ENCODE measurements at regions not wholly inside any gene's neighbourhood (a gene's known extent, or its start where the extent isn't known, plus 50 kb on each side); places are given as distances from the start of the nearest gene placed in this dataset.

GRCh38 chr3:76685858-76686257 is 354.0 kb upstream of the ROBO2 start:
- Mint-ChIP-seq H3K27ac (no peak overlapping the region), H3K9me3 (peaks cover 20 to 21% of the 10 kb centered on the region in 2 donors), H3K36me3 (ENCODE audit: insufficient read depth) (no peaks in the 10 kb centered on the region), H3K4me1 (ENCODE audit: low read depth in 2 of 2) (no peaks in the 10 kb centered on the region), H3K27me3 (no peaks in the 10 kb centered on the region), H3K4me3 (no peak overlapping the region)
- ATAC-seq (replicated peaks) = no peak
- DNase-seq = no peak

GRCh38 chr3:76687019-76687418 is 352.9 kb upstream of the ROBO2 start:
- ATAC-seq (replicated peaks) (no peak), DNase-seq (no peak)
- Mint-ChIP-seq H3K9me3 (peaks cover 21 to 23% of the 10 kb centered on the region in 2 donors), H3K36me3 (ENCODE audit: insufficient read depth) (no peaks in the 10 kb centered on the region), H3K4me3 (no peak overlapping the region), H3K27ac (no peak overlapping the region), H3K27me3 (no peaks in the 10 kb centered on the region), H3K4me1 (ENCODE audit: low read depth in 2 of 2) (no peaks in the 10 kb centered on the region)

GRCh38 chr3:76694063-76694462 is 345.8 kb upstream of the ROBO2 start:
- DNase-seq = no peak
- H3K4me3 Mint-ChIP-seq = no peak overlapping the region

GRCh38 chr3:76698136-76698706 is 341.7 kb upstream of the ROBO2 start:
- DNase-seq (no peak), ATAC-seq (replicated peaks) (no peak)
- Mint-ChIP-seq H3K27me3 (no peaks in the 10 kb centered on the region), H3K27ac (no peak overlapping the region), H3K9me3 (peaks cover 17 to 27% of the 10 kb centered on the region in 2 donors), H3K36me3 (ENCODE audit: insufficient read depth) (no peaks in the 10 kb centered on the region), H3K4me3 (no peak overlapping the region), H3K4me1 (ENCODE audit: low read depth in 2 of 2) (no peaks in the 10 kb centered on the region)

More at GRCh38 chr3:76694063-76694462, 345.8 kb upstream of the ROBO2 start:
- peaks cover 22 to 28% of the 10 kb centered on the region in 2 donors for H3K9me3 Mint-ChIP-seq
- ATAC-seq (replicated peaks) = no peak
- no peak overlapping the region for H3K27ac Mint-ChIP-seq
- no peaks in the 10 kb centered on the region for H3K27me3 Mint-ChIP-seq
- H3K4me1 Mint-ChIP-seq (ENCODE audit: low read depth in 2 of 2) = no peaks in the 10 kb centered on the region
- no peaks in the 10 kb centered on the region for H3K36me3 Mint-ChIP-seq (ENCODE audit: insufficient read depth)

- H3K4me3 Mint-ChIP-seq = no peak overlapping the region
- H3K9me3 Mint-ChIP-seq = peaks cover 17 to 27% of the 10 kb centered on the region in 2 donors
- H3K27me3 Mint-ChIP-seq = no peaks in the 10 kb centered on the region
- no peak for ATAC-seq (replicated peaks)
- no peak for DNase-seq
- H3K36me3 Mint-ChIP-seq (ENCODE audit: insufficient read depth) = no peaks in the 10 kb centered on the region
- H3K27ac Mint-ChIP-seq = no peak overlapping the region
- H3K4me1 Mint-ChIP-seq (ENCODE audit: low read depth in 2 of 2) = no peaks in the 10 kb centered on the region
Observed at GRCh38 chr3:76699846-76700245, 340.1 kb upstream of the ROBO2 start.

GRCh38 chr3:76700323-76700722 is 339.6 kb upstream of the ROBO2 start:
- H3K4me1 Mint-ChIP-seq (ENCODE audit: low read depth in 2 of 2) = no peaks in the 10 kb centered on the region
- ATAC-seq (replicated peaks) = no peak
- H3K27ac Mint-ChIP-seq = no peak overlapping the region
- H3K9me3 Mint-ChIP-seq = peaks cover 17 to 27% of the 10 kb centered on the region in 2 donors
- no peaks in the 10 kb centered on the region for H3K27me3 Mint-ChIP-seq
- no peak for DNase-seq
- H3K36me3 Mint-ChIP-seq (ENCODE audit: insufficient read depth) = no peaks in the 10 kb centered on the region
- H3K4me3 Mint-ChIP-seq = no peak overlapping the region

GRCh38 chr3:76702676-76703075 is 337.2 kb upstream of the ROBO2 start:
- Mint-ChIP-seq H3K27me3 (no peaks in the 10 kb centered on the region), H3K27ac (no peak overlapping the region), H3K4me3 (no peak overlapping the region), H3K36me3 (ENCODE audit: insufficient read depth) (no peaks in the 10 kb centered on the region), H3K4me1 (ENCODE audit: low read depth in 2 of 2) (no peaks in the 10 kb centered on the region), H3K9me3 (peaks cover 13 to 22% of the 10 kb centered on the region in 2 donors)
- ATAC-seq (replicated peaks) = no peak
- DNase-seq = no peak

GRCh38 chr3:76715426-76715825 is 324.5 kb upstream of the ROBO2 start:
- ATAC-seq (replicated peaks) (no peak), DNase-seq (no peak)
- no peaks in the 10 kb centered on the region for H3K27me3 Mint-ChIP-seq
- H3K4me3 Mint-ChIP-seq = no peak overlapping the region
- H3K36me3 Mint-ChIP-seq (ENCODE audit: insufficient read depth) = no peaks in the 10 kb centered on the region
- peaks cover 7 to 25% of the 10 kb centered on the region in 2 donors for H3K9me3 Mint-ChIP-seq
- no peak overlapping the region for H3K27ac Mint-ChIP-seq
- no peaks in the 10 kb centered on the region for H3K4me1 Mint-ChIP-seq (ENCODE audit: low read depth in 2 of 2)

- Mint-ChIP-seq H3K9me3 (peaks cover 16 to 23% of the 10 kb centered on the region in 2 donors), H3K27me3 (no peaks in the 10 kb centered on the region), H3K4me3 (no peak overlapping the region), H3K27ac (no peak overlapping the region), H3K36me3 (ENCODE audit: insufficient read depth) (no peaks in the 10 kb centered on the region), H3K4me1 (ENCODE audit: low read depth in 2 of 2) (no peaks in the 10 kb centered on the region)
- DNase-seq (no peak), ATAC-seq (replicated peaks) (no peak)
Observed at GRCh38 chr3:76723366-76723765, 316.5 kb upstream of the ROBO2 start.

- Mint-ChIP-seq H3K4me3 (no peak overlapping the region), H3K27me3 (no peaks in the 10 kb centered on the region), H3K9me3 (peaks cover 16 to 23% of the 10 kb centered on the region in 2 donors), H3K36me3 (ENCODE audit: insufficient read depth) (no peaks in the 10 kb centered on the region), H3K27ac (no peak overlapping the region), H3K4me1 (ENCODE audit: low read depth in 2 of 2) (no peaks in the 10 kb centered on the region)
- DNase-seq (no peak), ATAC-seq (replicated peaks) (no peak)
Observed at GRCh38 chr3:76724075-76724474, 315.8 kb upstream of the ROBO2 start.

- DNase-seq (no peak), ATAC-seq (replicated peaks) (no peak)
- Mint-ChIP-seq H3K27me3 (no peaks in the 10 kb centered on the region), H3K4me1 (ENCODE audit: low read depth in 2 of 2) (no peaks in the 10 kb centered on the region), H3K36me3 (ENCODE audit: insufficient read depth) (no peaks in the 10 kb centered on the region), H3K9me3 (peaks cover 16 to 23% of the 10 kb centered on the region in 2 donors), H3K27ac (no peak overlapping the region), H3K4me3 (no peak overlapping the region)
Observed at GRCh38 chr3:76724706-76725105, 315.2 kb upstream of the ROBO2 start.

GRCh38 chr3:76726034-76726433 is 313.9 kb upstream of the ROBO2 start:
- Mint-ChIP-seq H3K36me3 (ENCODE audit: insufficient read depth) (no peaks in the 10 kb centered on the region), H3K4me1 (ENCODE audit: low read depth in 2 of 2) (no peaks in the 10 kb centered on the region), H3K9me3 (peaks cover 15 to 28% of the 10 kb centered on the region in 2 donors), H3K27ac (no peak overlapping the region), H3K27me3 (no peaks in the 10 kb centered on the region), H3K4me3 (no peak overlapping the region)
- ATAC-seq (replicated peaks) (no peak), DNase-seq (no peak)

- H3K27ac Mint-ChIP-seq = no peak overlapping the region
- H3K27me3 Mint-ChIP-seq = no peaks in the 10 kb centered on the region
- H3K36me3 Mint-ChIP-seq (ENCODE audit: insufficient read depth) = no peaks in the 10 kb centered on the region
- ATAC-seq (replicated peaks) (no peak), DNase-seq (no peak)
- no peaks in the 10 kb centered on the region for H3K4me1 Mint-ChIP-seq (ENCODE audit: low read depth in 2 of 2)
- peaks cover 15 to 41% of the 10 kb centered on the region in 2 donors for H3K9me3 Mint-ChIP-seq
- no peak overlapping the region for H3K4me3 Mint-ChIP-seq
Observed at GRCh38 chr3:76728426-76728825, 311.5 kb upstream of the ROBO2 start.

- Mint-ChIP-seq H3K27me3 (no peaks in the 10 kb centered on the region), H3K4me3 (no peak overlapping the region), H3K36me3 (ENCODE audit: insufficient read depth) (no peaks in the 10 kb centered on the region), H3K4me1 (ENCODE audit: low read depth in 2 of 2) (no peaks in the 10 kb centered on the region), H3K27ac (no peak overlapping the region), H3K9me3 (peaks cover 7 to 40% of the 10 kb centered on the region in 2 donors)
- DNase-seq (no peak), ATAC-seq (replicated peaks) (no peak)
Observed at GRCh38 chr3:76731471-76731870, 308.4 kb upstream of the ROBO2 start.
